ENCODE measurements at regions not wholly inside any gene's neighbourhood (a gene's known extent, or its start where the extent isn't known, plus 50 kb on each side); places are given as distances from the start of the nearest gene placed in this dataset.
"Not testable (repeated sequence)": the region's sequence is repeated elsewhere in the genome, so short reads cannot be mapped to it uniquely, and the experiment has no call there.

DNA sequence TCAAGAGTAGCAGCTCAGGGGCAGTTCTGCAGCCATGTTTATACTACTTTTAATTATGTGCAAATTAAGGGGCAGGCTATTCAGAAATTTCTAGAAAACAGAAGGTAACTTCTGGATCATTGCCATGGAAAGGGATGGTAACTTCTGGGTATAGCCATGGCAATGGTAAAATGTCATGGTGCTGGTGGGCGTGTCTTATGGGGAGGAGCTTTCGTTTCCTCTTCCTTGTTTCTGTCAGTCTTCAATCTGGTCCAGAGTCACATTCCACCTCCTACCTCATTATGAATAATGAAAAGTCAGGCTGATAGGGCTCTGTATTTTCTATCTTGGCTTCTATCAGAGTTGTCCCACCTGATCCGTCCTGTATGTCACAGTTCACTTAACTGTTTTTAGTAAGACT, 366.0 kb downstream of the SRGAP2C start:
- TF ChIP-seq, protein P1, sequence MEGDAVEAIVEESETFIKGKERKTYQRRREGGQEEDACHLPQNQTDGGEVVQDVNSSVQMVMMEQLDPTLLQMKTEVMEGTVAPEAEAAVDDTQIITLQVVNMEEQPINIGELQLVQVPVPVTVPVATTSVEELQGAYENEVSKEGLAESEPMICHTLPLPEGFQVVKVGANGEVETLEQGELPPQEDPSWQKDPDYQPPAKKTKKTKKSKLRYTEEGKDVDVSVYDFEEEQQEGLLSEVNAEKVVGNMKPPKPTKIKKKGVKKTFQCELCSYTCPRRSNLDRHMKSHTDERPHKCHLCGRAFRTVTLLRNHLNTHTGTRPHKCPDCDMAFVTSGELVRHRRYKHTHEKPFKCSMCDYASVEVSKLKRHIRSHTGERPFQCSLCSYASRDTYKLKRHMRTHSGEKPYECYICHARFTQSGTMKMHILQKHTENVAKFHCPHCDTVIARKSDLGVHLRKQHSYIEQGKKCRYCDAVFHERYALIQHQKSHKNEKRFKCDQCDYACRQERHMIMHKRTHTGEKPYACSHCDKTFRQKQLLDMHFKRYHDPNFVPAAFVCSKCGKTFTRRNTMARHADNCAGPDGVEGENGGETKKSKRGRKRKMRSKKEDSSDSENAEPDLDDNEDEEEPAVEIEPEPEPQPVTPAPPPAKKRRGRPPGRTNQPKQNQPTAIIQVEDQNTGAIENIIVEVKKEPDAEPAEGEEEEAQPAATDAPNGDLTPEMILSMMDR (conservative IDR thresholded peaks at IDR 0.05 in 1 of 2, IDR thresholded peaks at IDR 0.05 in 1 of 2; ENCODE audit: low read depth in 1 of 2, low read length in 2 of 2), result not testable (repeated sequence)
- not testable (repeated sequence) for TF ChIP-seq EZH2 (IDR thresholded peaks at IDR 0.05; ENCODE audit: low read length, missing control alignments)
